HG03442 (cell line): ENCODE measurements at regions not wholly inside any gene's neighbourhood (a gene's known extent, or its start where the extent isn't known, plus 50 kb on each side); places are given as distances from the start of the nearest gene placed in this dataset.
"Not testable (repeated sequence)": the region's sequence is repeated elsewhere in the genome, so short reads cannot be mapped to it uniquely, and the experiment has no call there.

ENCODE experiments used
- ATAC-seq: cut with Tn5 transposase; IDR thresholded peaks from one replicate; pipeline ENCODE4 v1.9.1; 2021; ENCODE audit warnings: mild to moderate bottlenecking, moderate library complexity; ENCODE audit not compliant: unreplicated experiment

DNA sequence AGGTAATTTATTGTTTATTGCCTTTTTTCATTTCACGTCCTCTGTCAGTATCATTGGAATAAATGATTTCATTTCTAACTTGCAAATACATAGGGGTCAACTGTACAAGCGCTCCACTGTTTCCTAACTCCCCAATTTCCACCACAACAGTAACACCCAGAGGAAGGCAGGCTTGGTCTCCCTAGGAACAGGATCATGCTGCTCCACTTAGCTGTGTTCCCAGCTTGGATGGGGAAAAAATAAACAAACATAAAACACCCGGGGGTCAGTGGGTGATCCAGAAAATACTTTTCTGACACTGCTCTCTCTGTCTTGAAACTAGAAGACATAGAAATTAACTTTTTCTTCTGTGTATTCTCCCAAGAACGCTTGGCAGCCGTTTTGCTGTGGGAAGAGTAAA is 772.5 kb downstream of the TRIML1 start:
- ATAC-seq, result no peak

- no peak for ATAC-seq
Measured at GRCh38 chr4:188915175-188915574, 775.9 kb downstream of the TRIML1 start.

DNA sequence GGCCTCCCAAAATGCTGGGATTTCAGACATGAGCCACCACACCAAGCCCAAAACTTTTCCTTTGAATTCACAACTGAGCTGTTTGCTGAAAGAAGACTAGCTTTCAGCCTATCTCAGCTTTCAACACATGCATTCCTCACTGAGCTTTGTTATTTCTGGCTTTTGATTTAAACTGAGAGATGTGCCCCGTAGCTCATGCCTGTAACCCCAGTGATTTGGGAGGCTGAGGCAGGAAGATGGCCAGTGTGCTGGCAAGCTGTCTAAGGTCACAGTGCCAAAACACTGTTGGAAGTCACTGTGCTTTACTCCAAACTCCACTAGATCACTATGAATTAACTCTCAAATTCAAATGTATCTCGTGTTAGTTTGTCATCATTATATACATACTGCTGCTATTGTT is 779.5 kb downstream of the TRIML1 start:
- no peak for ATAC-seq

DNA sequence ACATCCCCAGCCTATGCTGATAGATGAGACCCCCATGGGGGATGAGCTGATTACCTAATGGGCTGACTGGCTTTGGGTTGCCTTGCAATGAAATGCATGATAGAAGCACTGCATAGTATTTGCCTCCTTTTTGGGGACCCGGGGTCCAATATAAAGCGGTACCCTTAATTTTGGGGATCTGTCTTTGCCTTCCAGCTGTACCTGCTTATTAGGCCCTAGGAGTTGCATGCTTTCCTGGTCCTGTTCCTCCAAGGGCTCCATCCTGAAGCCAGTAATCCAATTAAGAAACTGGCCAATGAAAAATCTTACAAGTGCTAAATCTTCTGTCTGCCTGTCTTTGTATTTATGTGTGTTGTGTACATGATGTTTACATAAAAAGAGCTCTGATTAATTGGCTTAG is 791.6 kb downstream of the TRIML1 start:
- no peak for ATAC-seq

GRCh38 chr4:188934320-188934962 is 795.2 kb downstream of the TRIML1 start:
- ATAC-seq, result no peak

DNA sequence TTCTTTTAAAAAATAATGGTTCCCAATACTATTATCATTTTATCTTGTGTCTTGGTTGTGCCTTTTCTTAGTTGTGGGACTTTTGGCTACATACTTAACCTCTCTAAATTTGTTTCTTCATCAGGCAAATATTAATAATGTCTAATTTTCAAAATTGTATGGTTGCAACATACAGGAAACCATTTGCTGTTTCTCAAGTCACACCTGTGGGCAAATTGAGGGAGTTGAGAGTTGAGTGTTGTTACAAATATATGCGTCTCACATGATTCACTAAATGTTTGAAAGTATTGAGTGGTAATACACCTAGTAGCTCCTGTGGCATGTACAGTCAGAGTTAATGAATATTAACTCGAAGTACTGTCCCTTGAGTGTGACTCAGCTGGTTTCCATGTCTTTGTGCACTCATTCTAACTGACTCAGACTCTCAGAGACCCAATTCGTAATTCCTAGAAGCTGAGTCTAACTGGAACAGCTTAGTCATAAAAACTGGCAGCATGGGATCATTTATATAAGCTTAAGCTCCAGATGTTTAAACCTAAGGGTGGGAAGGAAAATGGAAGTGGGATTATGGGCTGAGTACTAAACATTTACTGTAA is 802.4 kb downstream of the TRIML1 start:
- no peak for ATAC-seq

DNA sequence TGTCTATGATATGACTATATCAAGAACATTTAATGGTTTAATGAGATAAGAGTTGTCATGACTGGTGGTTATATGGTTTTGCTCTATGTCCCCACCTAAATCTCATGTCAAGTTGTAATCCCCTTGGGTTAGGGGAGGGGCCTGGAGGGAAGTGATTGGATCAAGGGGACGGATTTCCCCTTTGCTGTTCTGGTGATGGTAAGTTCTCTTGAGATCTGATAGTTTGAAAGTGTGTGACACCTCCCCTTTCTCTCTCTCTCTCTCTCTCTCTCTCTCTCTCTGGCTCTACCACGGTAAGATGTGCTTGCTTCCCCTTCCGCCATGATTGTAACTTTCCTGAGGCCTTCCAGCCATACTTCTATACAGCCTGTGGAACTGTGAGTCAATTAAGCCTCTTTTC is 803.4 kb downstream of the TRIML1 start:
- ATAC-seq, result no peak

GRCh38 chr4:188949596-188949995 is 810.4 kb downstream of the TRIML1 start:
- ATAC-seq, result no peak

- ATAC-seq, result no peak
Measured at GRCh38 chr4:188955066-188955465, 815.8 kb downstream of the TRIML1 start.

DNA sequence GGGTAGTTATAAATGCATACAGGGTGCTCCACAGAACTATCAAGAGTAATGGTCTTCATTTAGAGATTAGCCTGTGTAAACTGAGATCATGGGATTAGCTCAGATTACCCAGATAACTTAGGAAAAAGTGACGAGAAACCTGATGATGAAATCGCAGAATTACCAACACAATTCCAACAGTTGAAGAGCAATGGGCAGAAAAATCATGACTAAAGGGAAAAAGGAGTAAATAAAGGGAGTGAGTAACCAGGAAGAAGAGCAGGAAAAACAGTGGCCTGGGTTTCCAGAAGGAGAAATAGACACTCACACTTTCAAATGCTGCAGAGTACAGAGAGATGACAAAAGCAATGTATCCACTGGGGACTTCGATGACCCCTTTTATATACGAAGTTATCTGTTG is 817.3 kb downstream of the TRIML1 start:
- no peak for ATAC-seq

GRCh38 chr4:188958346-188958745 is 819.1 kb downstream of the TRIML1 start:
- ATAC-seq, result no peak

DNA sequence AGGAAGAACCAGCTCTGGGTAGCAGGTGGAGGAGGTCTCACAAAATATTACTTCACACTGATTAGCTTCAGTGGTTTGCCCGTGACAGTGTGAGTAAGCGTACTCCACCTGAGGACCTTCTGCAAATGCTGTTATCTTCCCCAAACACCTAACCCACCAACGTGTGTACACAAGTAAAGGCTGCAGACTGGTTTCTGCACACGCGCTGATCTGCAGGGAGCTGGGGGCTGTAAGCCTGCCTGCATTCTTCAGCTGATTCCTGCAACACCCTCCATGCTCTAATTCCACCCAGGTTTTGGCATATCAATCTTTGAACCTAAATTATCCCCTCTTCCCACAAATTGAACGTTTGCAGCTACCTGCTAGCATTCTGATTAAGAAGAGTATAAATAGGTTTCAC is 820.2 kb downstream of the TRIML1 start:
- ATAC-seq, result no peak

GRCh38 chr4:188960411-188961093 is 821.3 kb downstream of the TRIML1 start:
- no peak for ATAC-seq

GRCh38 chr4:188971125-188971524 is 831.9 kb downstream of the TRIML1 start:
- no peak for ATAC-seq

DNA sequence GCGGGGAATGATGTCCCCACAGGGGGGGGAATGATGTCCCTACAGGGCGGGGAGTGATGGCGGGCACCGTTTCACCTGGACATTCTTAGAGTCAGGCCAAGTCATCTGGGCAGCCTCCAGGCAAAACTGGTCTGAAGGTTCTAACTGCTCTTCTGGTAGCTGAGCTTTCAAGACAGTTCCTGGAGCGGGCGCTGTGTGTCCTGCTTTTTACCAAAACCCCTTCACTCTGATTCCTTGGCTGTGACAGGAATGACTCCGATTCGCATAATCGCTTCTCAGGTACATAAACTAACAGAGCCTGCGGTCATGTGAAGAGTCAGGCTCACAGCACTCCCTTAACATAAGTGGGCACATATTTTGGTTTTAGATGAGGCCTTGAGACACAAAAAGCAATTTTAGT is 836.0 kb downstream of the TRIML1 start:
- no peak for ATAC-seq

- ATAC-seq, result no peak
Measured at GRCh38 chr4:188976644-188977115, 837.4 kb downstream of the TRIML1 start.

- not testable (repeated sequence) for ATAC-seq
Measured at GRCh38 chr4:188977232-188977631, 838.0 kb downstream of the TRIML1 start.

GRCh38 chr4:188984518-188984917 is 845.3 kb downstream of the TRIML1 start:
- no peak for ATAC-seq

DNA sequence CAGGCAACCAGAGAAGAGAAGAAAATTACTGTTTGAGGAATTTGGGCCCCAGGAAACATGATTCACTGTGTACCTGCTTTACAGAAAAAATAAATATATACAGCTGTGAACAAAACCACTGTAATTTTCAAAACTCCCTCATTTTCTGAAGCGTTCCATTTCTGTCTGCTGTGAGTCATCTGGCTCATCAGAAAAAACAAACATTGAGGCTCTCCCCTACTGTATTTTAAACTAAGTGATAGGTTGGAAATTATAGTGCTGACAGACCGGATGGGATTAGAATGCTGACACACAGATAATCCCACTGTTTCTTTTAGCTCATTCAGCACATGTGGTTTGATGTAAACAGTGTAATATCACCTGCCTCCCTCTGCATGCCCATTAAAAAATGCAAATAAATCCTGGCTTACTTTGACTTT is 847.0 kb downstream of the TRIML1 start:
- ATAC-seq, result no peak

GRCh38 chr4:188987011-188987410 is 847.8 kb downstream of the TRIML1 start:
- no peak for ATAC-seq

DNA sequence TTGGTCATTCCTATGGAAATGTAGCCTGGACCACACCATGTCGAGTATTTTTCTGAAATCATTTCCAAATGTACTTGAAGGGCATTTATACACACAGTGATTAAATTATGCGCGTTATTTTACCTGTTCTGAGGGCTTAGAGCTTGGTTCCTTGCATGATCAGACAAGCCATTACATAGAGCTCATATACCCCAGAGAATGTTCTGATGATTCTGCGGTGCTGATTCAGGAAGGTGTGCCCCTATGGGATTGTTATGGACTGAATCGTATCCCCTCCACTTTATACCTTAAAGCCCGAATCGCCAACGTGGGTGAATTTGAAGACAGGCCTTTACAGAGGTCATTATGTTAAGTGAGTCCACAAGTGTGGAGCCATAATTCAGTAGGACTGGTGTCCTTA is 848.9 kb downstream of the TRIML1 start:
- ATAC-seq, result no peak

DNA sequence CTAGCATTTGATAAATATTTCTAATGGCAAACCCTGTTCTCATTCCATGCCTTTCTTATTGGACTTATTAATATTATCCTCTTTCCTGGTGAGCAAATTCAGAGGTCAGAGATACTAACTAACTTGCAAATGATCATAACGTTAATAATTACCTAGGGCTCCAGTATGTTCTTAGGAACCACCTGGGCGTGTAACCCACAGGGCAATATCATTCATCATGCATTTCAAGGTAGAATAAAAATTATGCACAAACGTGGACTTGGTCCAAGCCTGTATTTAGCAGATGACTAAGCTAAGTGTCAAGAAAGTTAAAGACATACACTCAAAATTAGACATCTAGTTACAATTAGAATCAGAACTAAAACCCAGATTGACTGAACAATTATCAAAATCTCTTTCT is 850.1 kb downstream of the TRIML1 start:
- ATAC-seq, result no peak
